ENCODE measurements at regions not wholly inside any gene's neighbourhood (a gene's known extent, or its start where the extent isn't known, plus 50 kb on each side); places are given as distances from the start of the nearest gene placed in this dataset.

- peaks cover 6% of the 10 kb centered on the region for H3K9me3 Mint-ChIP-seq
- no peaks in the 10 kb centered on the region for H3K36me3 Mint-ChIP-seq (ENCODE audit: low read depth)
- peaks cover 31% of the 10 kb centered on the region for H3K4me1 Mint-ChIP-seq
- H3K4me3 Mint-ChIP-seq, result no peak overlapping the region
- H3K27me3 Mint-ChIP-seq (ENCODE audit: low read depth, poor library complexity), result peaks cover 33% of the 10 kb centered on the region
- DNase-seq, result no peak
- no peak overlapping the region for H3K27ac Mint-ChIP-seq
- TF ChIP-seq CTCF (IDR thresholded peaks at IDR 0.05), result no peak
These were observed 327.7 kb upstream of the TBX3 start for GRCh38 chr12:115011703-115012102.

DNA sequence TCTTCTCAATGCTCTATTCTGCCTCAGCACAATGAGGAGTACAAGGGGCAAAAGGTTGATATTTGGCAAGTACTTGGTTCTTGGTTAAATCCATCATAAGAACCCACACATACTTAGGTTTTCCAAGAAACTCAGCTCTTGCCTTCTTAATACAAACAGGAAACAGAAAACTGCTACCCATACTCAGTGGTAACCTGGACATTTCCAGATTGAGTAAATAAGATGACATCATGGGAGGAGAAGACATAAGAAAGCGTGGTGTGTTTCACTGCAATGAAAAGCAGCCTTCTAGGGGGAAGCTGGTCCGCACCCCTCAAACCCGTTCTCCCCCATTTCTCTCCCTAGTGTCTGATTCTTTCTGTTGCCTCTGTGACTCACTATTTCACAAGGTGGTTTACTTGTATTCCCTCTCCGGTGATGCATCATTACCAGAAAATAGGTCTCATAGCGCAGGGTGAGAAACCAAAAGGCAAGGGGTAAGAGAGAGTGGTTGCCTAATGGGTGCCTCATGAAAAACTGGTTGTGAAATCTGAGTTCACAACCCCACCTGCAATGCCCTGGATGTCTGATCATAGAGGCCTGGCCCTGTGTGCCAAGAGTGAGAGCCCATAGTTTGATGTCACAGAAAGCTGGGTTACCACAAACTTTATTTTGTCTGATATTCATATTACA is 326.5 kb upstream of the TBX3 start:
- Mint-ChIP-seq H3K36me3 (ENCODE audit: low read depth) (no peaks in the 10 kb centered on the region), H3K4me3 (no peak overlapping the region), H3K9me3 (peaks cover 6% of the 10 kb centered on the region), H3K27me3 (ENCODE audit: low read depth, poor library complexity) (peaks cover 43% of the 10 kb centered on the region), H3K27ac (no peak overlapping the region), H3K4me1 (peaks cover 31% of the 10 kb centered on the region)
- DNase-seq, result no peak
- no peak for TF ChIP-seq CTCF (IDR thresholded peaks at IDR 0.05)

DNA sequence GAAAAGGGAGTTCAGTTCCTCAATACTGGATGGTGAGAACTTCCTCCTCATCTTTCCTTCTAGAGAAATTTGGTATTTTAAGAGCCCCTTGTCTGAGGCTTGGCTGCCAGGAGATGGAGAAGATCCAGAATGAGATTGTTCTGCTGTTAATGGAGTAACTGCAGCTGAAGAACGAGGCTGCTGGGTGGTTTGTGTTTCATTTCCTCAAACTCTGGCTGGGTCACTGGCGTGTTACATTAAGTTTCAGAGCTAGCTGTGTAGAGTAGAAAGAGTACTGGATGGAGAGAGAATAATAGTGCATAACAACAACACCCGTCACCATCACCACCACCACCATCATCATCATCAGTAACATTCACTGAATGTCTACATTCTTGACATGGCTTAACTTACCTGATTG is 325.0 kb upstream of the TBX3 start:
- peaks cover 6% of the 10 kb centered on the region for H3K9me3 Mint-ChIP-seq
- DNase-seq, result no peak
- no peak overlapping the region for H3K4me3 Mint-ChIP-seq
- no peak for TF ChIP-seq CTCF (IDR thresholded peaks at IDR 0.05)
- peaks cover 39% of the 10 kb centered on the region for H3K27me3 Mint-ChIP-seq (ENCODE audit: low read depth, poor library complexity)
- H3K36me3 Mint-ChIP-seq (ENCODE audit: low read depth), result no peaks in the 10 kb centered on the region
- no peak overlapping the region for H3K27ac Mint-ChIP-seq
- H3K4me1 Mint-ChIP-seq, result peaks cover 24% of the 10 kb centered on the region

- no peak for DNase-seq
- Mint-ChIP-seq H3K4me3 (no peak overlapping the region), H3K27ac (no peak overlapping the region), H3K27me3 (ENCODE audit: low read depth, poor library complexity) (peaks cover 25% of the 10 kb centered on the region), H3K36me3 (ENCODE audit: low read depth) (no peaks in the 10 kb centered on the region), H3K4me1 (peaks cover 27% of the 10 kb centered on the region), H3K9me3 (no peaks in the 10 kb centered on the region)
- TF ChIP-seq CTCF (IDR thresholded peaks at IDR 0.05), result no peak
These were observed 320.6 kb upstream of the TBX3 start for GRCh38 chr12:115004470-115005146.

GRCh38 chr12:115002434-115002833 is 318.5 kb upstream of the TBX3 start:
- DNase-seq, result no peak
- Mint-ChIP-seq H3K9me3 (no peaks in the 10 kb centered on the region), H3K4me1 (peaks cover 40% of the 10 kb centered on the region), H3K4me3 (no peak overlapping the region), H3K27ac (no peak overlapping the region), H3K27me3 (ENCODE audit: low read depth, poor library complexity) (peaks cover 18% of the 10 kb centered on the region), H3K36me3 (ENCODE audit: low read depth) (no peaks in the 10 kb centered on the region)
- no peak for TF ChIP-seq CTCF (IDR thresholded peaks at IDR 0.05)

All from nephron progenitor cell (in vitro differentiated cells).